ENCODE measurements at regions not wholly inside any gene's neighbourhood (a gene's known extent, or its start where the extent isn't known, plus 50 kb on each side); places are given as distances from the start of the nearest gene placed in this dataset.
A peak's percentile ranks its signal among the peaks of the same experiment; 100 is the strongest.

DNA sequence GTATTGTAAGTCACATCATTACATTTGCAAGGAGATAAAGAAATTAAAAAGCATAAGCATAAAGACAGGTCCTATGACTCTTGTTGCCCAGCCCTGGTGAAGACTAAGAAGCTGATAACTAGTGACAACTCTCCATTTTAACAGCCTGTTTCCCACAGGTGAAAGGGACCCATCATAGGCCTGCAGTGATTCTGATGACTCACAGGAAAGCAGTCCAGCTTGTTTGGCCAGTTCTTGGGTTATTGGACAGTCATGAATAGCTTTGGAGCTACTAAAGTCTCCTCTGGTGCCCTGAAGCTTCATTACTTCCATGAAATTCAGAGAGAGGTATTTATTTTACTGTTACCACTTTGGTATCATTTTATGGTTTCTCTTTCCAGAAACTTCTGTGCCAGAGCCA is 55.5 kb upstream of the DYRK2 start:
- CTCF ChIA-PET: no interaction called here
- no peaks in the 10 kb centered on the region for H3K9me3 ChIP-seq (ENCODE audit: insufficient read depth, low read depth)

GRCh38 chr12:67593461-67594330 is 54.8 kb upstream of the DYRK2 start:
- ChIA-PET POLR2A (ENCODE audit: unreplicated experiment) (interaction anchor here (1.1 kb wide), 1 partner anchor 110 kb away, joined by 9 read pairs; no protein-coding TSS in a partner anchor), CTCF (no interaction called here)
- intact Hi-C loops (cut with micrococcal nuclease; ENCODE audit: unreplicated experiment): loop anchor here (1.0 to 5.0 kb wide), 3 partner anchors 54 to 109 kb away; partner anchors contain the start of gene DYRK2

More for the DNA sequence above, 55.5 kb upstream of the DYRK2 start:
- intact Hi-C loops (cut with micrococcal nuclease; ENCODE audit: unreplicated experiment): loop anchor here (1.0 to 5.0 kb wide), 3 partner anchors 54 to 109 kb away; partner anchors contain the start of gene DYRK2
- Histone ChIP-seq H3K4me1 (replicated peaks; ENCODE audit: insufficient read depth) (peaks cover 47% of the 10 kb centered on the region), H3K9me2 (ENCODE audit: insufficient read depth) (no peaks in the 10 kb centered on the region), H3K79me2 (ENCODE audit: low read depth) (no peaks in the 10 kb centered on the region), H3K4me2 (peak overlapping the region; percentile 75), H2AFZ (peak overlapping the region; percentile 64; the same call in 1 of the 2 replicates), H3F3A (ENCODE audit: insufficient read depth, low read depth) (peaks cover 31% of the 10 kb centered on the region), H3K4me3 (peak overlapping the region; percentile 40; the same call in 1 of the 2 replicates), H3K27ac (peak overlapping the region; percentile 98), H3K27me3 (ENCODE audit: insufficient read depth, low read depth) (no peaks in the 10 kb centered on the region), H3K36me3 (ENCODE audit: low read depth) (0 out of 2 replicates have a peak, but pooled peaks cover 3% of the 10 kb centered on the region), H4K20me1 (ENCODE audit: insufficient read depth) (no peaks in the 10 kb centered on the region)
- POLR2A ChIA-PET (ENCODE audit: unreplicated experiment): interaction anchor here (0.7 to 1.1 kb wide), 3 partner anchors 55 to 348 kb away, joined by 3 to 14 read pairs (median 9); partner anchors contain the start of gene DYRK2
- BruUV-seq (replicated peaks): no TSS peak
- DNase-seq: peak; percentile 82 to 97
- no peak for TF ChIP-seq CTCF (conservative IDR thresholded peaks at IDR 0.05)
- TF ChIP-seq EZH2 (IDR thresholded peaks at IDR 0.05; ENCODE audit: low read depth): no peak

More at GRCh38 chr12:67593461-67594330, 54.8 kb upstream of the DYRK2 start:
- Histone ChIP-seq H3K4me3 (peak overlapping the region; percentile 40; the same call in 1 of the 2 replicates), H3K4me1 (replicated peaks; ENCODE audit: insufficient read depth) (peaks cover 47% of the 10 kb centered on the region), H3K9me2 (ENCODE audit: insufficient read depth) (no peaks in the 10 kb centered on the region), H3K27me3 (ENCODE audit: insufficient read depth, low read depth) (no peaks in the 10 kb centered on the region), H3K36me3 (ENCODE audit: low read depth) (0 out of 2 replicates have a peak, but pooled peaks cover 3% of the 10 kb centered on the region), H4K20me1 (ENCODE audit: insufficient read depth) (no peaks in the 10 kb centered on the region), H3K9me3 (ENCODE audit: insufficient read depth, low read depth) (no peaks in the 10 kb centered on the region), H3F3A (ENCODE audit: insufficient read depth, low read depth) (peaks cover 31% of the 10 kb centered on the region), H3K4me2 (peak overlapping the region; percentile 75), H3K27ac (peak overlapping the region; percentile 98), H2AFZ (0 out of 2 replicates have a peak overlapping the region, but pooled peaks have one; percentile 41), H3K79me2 (ENCODE audit: low read depth) (no peaks in the 10 kb centered on the region)
- no TSS peak for BruUV-seq (replicated peaks)
- TF ChIP-seq CTCF (conservative IDR thresholded peaks at IDR 0.05) (no peak), EZH2 (IDR thresholded peaks at IDR 0.05; ENCODE audit: low read depth) (no peak)
- peak; percentile 5 to 54 for DNase-seq
